H1 (cell line): ENCODE measurements at regions not wholly inside any gene's neighbourhood (a gene's known extent, or its start where the extent isn't known, plus 50 kb on each side); places are given as distances from the start of the nearest gene placed in this dataset.

Experiments
- CTCF ChIA-PET: fragments of 300-600 bp; sonication (Branson Sonifier 250); formaldehyde crosslinking; loops from one replicate; lab custom pipeline; 2021; ENCODE audit not compliant: partially characterized antibody; lab: Charles Lee
- POLR2A ChIA-PET: fragments of 300-600 bp; sonication (Branson Sonifier 250); formaldehyde crosslinking; loops from one replicate; lab custom pipeline; 2021; ENCODE audit warnings: inconsistent platforms; ENCODE audit not compliant: partially characterized antibody; lab: Charles Lee
- DNase-seq, 2 experiments: peaks; one replicate each; pipeline versions ENCODE4 v3.0.0 to v3.0.0-alpha.2; 2010 to 2022; ENCODE audit warnings: low spot score in 2 of 2, low read depth in 1 of 2, mixed read lengths in 1 of 2
- FAIRE-seq: peaks from 2 replicates; lab custom pipeline; 2011; peaks lifted over from hg19 to GRCh38; lab: Jason Lieb, UNC
- H2AFZ ChIP-seq: 2 replicates; pipeline ENCODE4 v1.8.1; 2012; ENCODE audit warnings: low read length, inconsistent platforms
- H2AK5ac ChIP-seq: 2 replicates; pipeline ENCODE4 v1.6.1; 2013; ENCODE audit warnings: low read depth, low read length
- H2BK120ac ChIP-seq: replicated peaks from 2 replicates; pipeline ENCODE3; 2013; ENCODE audit warnings: low read depth, low read length, inconsistent platforms
- H2BK12ac ChIP-seq: 2 replicates; pipeline ENCODE4 v1.6.1; 2013; ENCODE audit warnings: low read depth, low read length
- H2BK15ac ChIP-seq: 2 replicates; pipeline ENCODE4 v1.6.1; 2013; ENCODE audit warnings: low read length
- H2BK20ac ChIP-seq: 2 replicates; pipeline ENCODE4 v1.6.1; 2013; ENCODE audit warnings: low read length
- H2BK5ac ChIP-seq: 2 replicates; pipeline ENCODE4 v1.6.1; 2013; ENCODE audit warnings: low read depth, low read length
- H3K14ac ChIP-seq: 2 replicates; pipeline ENCODE4 v1.6.1; 2013; ENCODE audit warnings: inconsistent platforms; ENCODE audit not compliant: insufficient read length
- H3K18ac ChIP-seq: 2 replicates; pipeline ENCODE4 v1.6.1; 2013; ENCODE audit warnings: low read length; ENCODE audit errors: extremely low read depth
- H3K23ac ChIP-seq: 2 replicates; pipeline ENCODE4 v1.6.1; 2013; ENCODE audit warnings: inconsistent platforms; ENCODE audit not compliant: insufficient read length
- H3K23me2 ChIP-seq: 2 replicates; pipeline ENCODE4 v1.6.1; 2013; ENCODE audit warnings: low read depth, low read length
- H3K27ac ChIP-seq: 2 replicates; pipeline ENCODE4 v1.6.1; 2011; ENCODE audit warnings: low read depth, low read length, inconsistent platforms
- H3K27me3 ChIP-seq, 4 experiments: replicated peaks in 1 of 4; 1 replicate in 1 of 4; 2 replicates in 3 of 4; pipeline versions ENCODE4 v1.6.1 to v1.8.1; 2011 to 2013; ENCODE audit warnings: low read length in 3 of 4, mild to moderate bottlenecking in 3 of 4, inconsistent platforms in 2 of 4, mixed read lengths in 2 of 4, moderate library complexity in 1 of 4; ENCODE audit not compliant: control insufficient read depth in 3 of 4, insufficient read depth in 3 of 4; ENCODE audit errors: extremely low read depth in 1 of 4
- H3K36me3 ChIP-seq, 4 experiments: 2 replicates each; pipeline versions ENCODE4 v1.6.1 to v1.8.1; 2011 to 2013; ENCODE audit warnings: mild to moderate bottlenecking in 4 of 4, low read length in 3 of 4, moderate library complexity in 2 of 4, control low read depth in 1 of 4, inconsistent platforms in 1 of 4; ENCODE audit not compliant: insufficient read depth in 4 of 4, control insufficient read depth in 2 of 4
- H3K4ac ChIP-seq: replicated peaks from 2 replicates; pipeline ENCODE3; 2013; ENCODE audit warnings: low read length, low read depth, mixed read lengths, inconsistent platforms; ENCODE audit not compliant: insufficient read length
- H3K4me1 ChIP-seq, 4 experiments: replicated peaks in 1 of 4; 1 replicate in 1 of 4; 2 replicates in 3 of 4; pipeline versions ENCODE4 v1.6.1 to v1.8.1; 2011 to 2013; ENCODE audit warnings: low read length in 3 of 4, inconsistent platforms in 2 of 4, mixed read lengths in 1 of 4; ENCODE audit not compliant: insufficient read depth in 4 of 4, control insufficient read depth in 3 of 4
- H3K4me2 ChIP-seq, 2 experiments: 2 replicates each; pipeline versions ENCODE4 v1.6.1 to v1.8.1; 2011 to 2013; ENCODE audit warnings: low read depth in 2 of 2, low read length in 2 of 2, control low read depth in 1 of 2, inconsistent platforms in 1 of 2, mild to moderate bottlenecking in 1 of 2; ENCODE audit not compliant: insufficient read depth in 1 of 2
- H3K4me3 ChIP-seq, 4 experiments: fragments of 200-600, 300-600 bp in 1 of 4; sonication (generic), shearing (Covaris generic), sonication (Bioruptor Twin) in 1 of 4; 2 replicates each; pipeline versions ENCODE4 v1.5.1 to v1.8.1; 2011 to 2016; ENCODE audit warnings: low read length in 4 of 4, low read depth in 3 of 4, control low read depth in 2 of 4, inconsistent platforms in 2 of 4, mild to moderate bottlenecking in 2 of 4, mixed read lengths in 1 of 4, moderate library complexity in 1 of 4; ENCODE audit not compliant: insufficient read depth in 2 of 4; ENCODE audit errors: extremely low read depth in 1 of 4
- H3K56ac ChIP-seq: replicated peaks from 2 replicates; pipeline ENCODE3; 2013; ENCODE audit warnings: low read depth, mild to moderate bottlenecking, mixed read lengths, low read length, inconsistent platforms; ENCODE audit not compliant: insufficient read length
- H3K79me1 ChIP-seq: 2 replicates; pipeline ENCODE4 v1.6.1; 2013; ENCODE audit warnings: low read depth, low read length, control low read depth
- H3K79me2 ChIP-seq, 2 experiments: 2 replicates each; pipeline versions ENCODE4 v1.6.1 to v1.8.1; 2012 to 2013; ENCODE audit warnings: low read length in 2 of 2, mild to moderate bottlenecking in 2 of 2, inconsistent platforms in 1 of 2; ENCODE audit not compliant: insufficient read depth in 2 of 2, control insufficient read depth in 1 of 2
- H3K9ac ChIP-seq, 4 experiments: replicated peaks in 1 of 4; 1 replicate in 1 of 4; 2 replicates in 3 of 4; pipeline versions ENCODE4 v1.6.1 to v1.8.1; 2011 to 2013; ENCODE audit warnings: low read depth in 3 of 4, low read length in 3 of 4, control low read depth in 2 of 4, mild to moderate bottlenecking in 2 of 4, moderate library complexity in 2 of 4, inconsistent platforms in 1 of 4; ENCODE audit errors: extremely low read depth in 1 of 4
- H3K9me3 ChIP-seq, 2 experiments: 2 replicates each; pipeline versions ENCODE4 v1.6.1 to v1.8.1; 2012 to 2013; ENCODE audit warnings: mild to moderate bottlenecking in 2 of 2, moderate library complexity in 2 of 2, control low read depth in 1 of 2, inconsistent platforms in 1 of 2, low read depth in 1 of 2, low read length in 1 of 2, mixed read lengths in 1 of 2; ENCODE audit not compliant: insufficient read depth in 2 of 2
- H4K20me1 ChIP-seq, 2 experiments: replicated peaks in 1 of 2; 2 replicates each; pipeline versions ENCODE3 to v1.8.1; 2011 to 2013; ENCODE audit warnings: inconsistent platforms in 2 of 2, low read length in 2 of 2, mild to moderate bottlenecking in 1 of 2; ENCODE audit not compliant: insufficient read depth in 2 of 2, control insufficient read depth in 1 of 2
- H4K5ac ChIP-seq: 2 replicates; pipeline ENCODE4 v1.6.1; 2013; ENCODE audit warnings: low read length, low read depth, mixed read lengths, inconsistent platforms; ENCODE audit not compliant: insufficient read length
- H4K8ac ChIP-seq: 2 replicates; pipeline ENCODE4 v1.8.0; 2013; ENCODE audit warnings: mild to moderate bottlenecking, moderate library complexity, low read length, inconsistent platforms; ENCODE audit not compliant: insufficient read depth; ENCODE audit errors: extremely low read depth
- H4K91ac ChIP-seq: replicated peaks from 2 replicates; pipeline ENCODE3; 2013; ENCODE audit warnings: low read length, mixed read lengths, inconsistent platforms; ENCODE audit not compliant: insufficient read length
- CEBPB ChIP-seq: IDR thresholded peaks from 2 replicates; pipeline ENCODE4 v1.6.1; 2012; ENCODE audit warnings: low read depth, low read length
- CHD1 ChIP-seq: IDR thresholded peaks from 2 replicates; pipeline ENCODE4 v1.6.1; 2012; ENCODE audit warnings: low read depth, low read length, improper control_type of control experiment
- CHD2 ChIP-seq: IDR thresholded peaks from 2 replicates; pipeline ENCODE4 v1.6.1; 2012; ENCODE audit warnings: low read length, improper control_type of control experiment
- FOSL1 ChIP-seq: IDR thresholded peaks from 2 replicates; pipeline ENCODE4 v1.6.1; 2011; ENCODE audit warnings: mild to moderate bottlenecking, low read depth, low read length, moderate library complexity; ENCODE audit not compliant: insufficient read depth
- GABPA ChIP-seq: IDR thresholded peaks from 2 replicates; pipeline ENCODE4 v1.6.1; 2011; ENCODE audit warnings: mild to moderate bottlenecking, low read length, moderate library complexity, borderline replicate concordance; ENCODE audit not compliant: insufficient read depth
- HDAC6 ChIP-seq: IDR thresholded peaks from one replicate; pipeline ENCODE4 v1.7.1; 2012; ENCODE audit warnings: low read depth, mild to moderate bottlenecking, inconsistent platforms, low read length, moderate library complexity
- KDM1A ChIP-seq: fragments of 200-600, 300-600 bp; sonication (generic); IDR thresholded peaks from 2 replicates; pipeline ENCODE4 v1.7.1; 2016; ENCODE audit warnings: mild to moderate bottlenecking, low read length, borderline replicate concordance
- SP1 ChIP-seq: IDR thresholded peaks from 2 replicates; pipeline ENCODE4 v1.6.1; 2011; ENCODE audit warnings: low read depth, low read length
- SP4 ChIP-seq: IDR thresholded peaks from 2 replicates; pipeline ENCODE4 v1.6.1; 2012; ENCODE audit warnings: low read length, inconsistent platforms
- SRF ChIP-seq: IDR thresholded peaks from 2 replicates; pipeline ENCODE4 v1.6.1; 2011; ENCODE audit warnings: mild to moderate bottlenecking, low read depth, low read length, moderate library complexity
- TAF7 ChIP-seq: optimal IDR thresholded peaks from 2 replicates; pipeline ENCODE3; 2011; ENCODE audit warnings: low read depth, mild to moderate bottlenecking, inconsistent platforms, low read length, moderate library complexity, borderline replicate concordance
- YY1 ChIP-seq: IDR thresholded peaks from 2 replicates; pipeline ENCODE4 v1.6.1; 2011; ENCODE audit warnings: low read depth, mild to moderate bottlenecking, low read length
- WGBS, 2 experiments: shearing (Covaris generic) in 1 of 2; methylation state at CpG; one replicate each; pipeline versions ENCODE4 v1.1.6 to v1.1.7; 2013 to 2015; ENCODE audit warnings: low lambda C conversion rate in 2 of 2, mixed read lengths in 2 of 2, inconsistent platforms in 1 of 2, low coverage in 1 of 2, missing lambda C conversion rate in 1 of 2; ENCODE audit not compliant: insufficient replicate concordance in 2 of 2, insufficient coverage in 1 of 2, insufficient read length in 1 of 2; ENCODE audit errors: extremely low coverage in 1 of 2, missing lambda C conversion rate in 1 of 2; 5-methylcytosine and 5-hydroxymethylcytosine counted together
- TF ChIP-seq, protein P1 (sequence below): IDR thresholded peaks from 2 replicates; pipeline ENCODE4 v1.6.1; 2011; ENCODE audit warnings: low read depth, mild to moderate bottlenecking, low read length; ENCODE audit not compliant: insufficient read depth

DNA sequence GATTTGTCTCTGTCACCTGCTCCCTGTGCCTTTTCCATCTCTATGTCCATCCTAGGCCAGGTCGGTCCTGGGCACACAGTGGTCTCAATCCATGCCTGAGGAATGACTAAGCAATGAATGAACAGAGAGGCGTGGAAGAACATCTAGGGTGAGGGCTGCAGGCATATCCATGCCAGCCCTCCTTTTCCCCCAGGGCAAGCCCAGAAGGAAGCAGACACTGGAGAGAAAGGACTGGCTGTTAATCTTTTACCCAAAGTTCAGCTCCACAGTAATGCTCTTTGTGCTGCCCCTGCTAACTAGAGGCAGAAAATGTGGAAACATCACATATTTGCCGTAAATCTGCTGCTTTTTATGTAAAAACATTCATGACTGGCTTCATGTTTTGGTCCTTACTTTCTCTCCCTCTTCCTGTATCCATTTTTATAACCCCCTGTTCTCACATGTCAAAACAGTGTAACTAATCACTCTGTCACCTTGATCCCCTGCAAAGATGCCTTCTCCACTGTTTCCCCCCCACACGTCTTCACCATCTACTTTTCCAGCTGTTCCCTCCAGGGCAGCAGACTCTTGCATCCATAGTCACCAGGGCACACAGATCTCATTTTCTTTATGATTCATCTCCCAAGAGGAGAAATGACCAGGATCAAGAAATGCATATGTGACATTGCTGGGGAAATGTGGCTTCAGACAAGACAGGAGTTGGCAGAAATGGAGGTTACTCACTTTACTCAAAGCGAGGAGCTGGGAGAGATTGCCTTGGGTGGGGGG, 166.4 kb upstream of the PROX1 start:
- Histone ChIP-seq H3K14ac (no peak overlapping the region), H3K23ac (no peak overlapping the region), H2BK120ac (no peak overlapping the region), H2BK20ac (no peak overlapping the region), H4K8ac (no peak overlapping the region), H3K23me2 (no peaks in the 10 kb centered on the region), H4K91ac (no peak overlapping the region), H2AFZ (no peak overlapping the region), H3K4me1 (no peaks in the 10 kb centered on the region), H3K4me3 (no peak overlapping the region), H2BK12ac (no peak overlapping the region), H3K56ac (no peak overlapping the region), H3K79me2 (no peaks in the 10 kb centered on the region), H4K20me1 (no peaks in the 10 kb centered on the region), H3K36me3 (no peaks in the 10 kb centered on the region; a peak in 1 of 8 replicates), H2AK5ac (no peak overlapping the region), H2BK5ac (no peak overlapping the region), H3K27ac (no peak overlapping the region), H3K27me3 (no peaks in the 10 kb centered on the region), H3K9ac (no peak overlapping the region), H3K79me1 (no peaks in the 10 kb centered on the region), H3K18ac (no peak overlapping the region), H2BK15ac (no peak overlapping the region), H3K4ac (no peak overlapping the region), H3K4me2 (no peak overlapping the region), H3K9me3 (no peaks in the 10 kb centered on the region), H4K5ac (no peak overlapping the region)
- FAIRE-seq (no peak), DNase-seq (no peak)
- CTCF ChIA-PET: no interaction called here
- 92% methylated on average over 4 of the region's 5 CpGs; no CpG with 5 or more reads in 1 of the 2 experiments for WGBS, 2 experiments
- POLR2A ChIA-PET: no interaction called here
- TF ChIP-seq SP4 (no peak), CHD2 (no peak), YY1 (no peak), HDAC6 (no peak), CEBPB (no peak), CHD1 (no peak), FOSL1 (no peak), KDM1A (no peak), SP1 (no peak), GABPA (no peak), SRF (no peak), TAF7 (no peak)
- TF ChIP-seq, protein P1, sequence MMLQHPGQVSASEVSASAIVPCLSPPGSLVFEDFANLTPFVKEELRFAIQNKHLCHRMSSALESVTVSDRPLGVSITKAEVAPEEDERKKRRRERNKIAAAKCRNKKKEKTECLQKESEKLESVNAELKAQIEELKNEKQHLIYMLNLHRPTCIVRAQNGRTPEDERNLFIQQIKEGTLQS: no peak
